Right lobe of liver (tissue), 4 donors: ENCODE measurements at regions not wholly inside any gene's neighbourhood (a gene's known extent, or its start where the extent isn't known, plus 50 kb on each side); places are given as distances from the start of the nearest gene placed in this dataset.

ENCODE experiments used
- CTCF ChIP-seq, 4 donors: fragments of 200-600 bp in 3 of 4; fragments of 450-650 bp in 1 of 4; IDR thresholded peaks; one replicate each; pipeline versions ENCODE4 v1.5.1 to v1.8.0; 2016 to 2022; ENCODE audit warnings: antibody characterized with exemption in 4 of 4, mild to moderate bottlenecking in 2 of 4
- POLR2A ChIP-seq: fragments of 450-650 bp; IDR thresholded peaks from one replicate; pipeline ENCODE4 v1.6.1; 2017; ENCODE audit warnings: antibody characterized with exemption, mild to moderate bottlenecking
- donor health status: DM: no; HTN: no; CAD: no.
- donor health status: DM: no; HTN: no; CAD: no.
- donor health status: DM: no; HTN: yes; CAD: no.

GRCh38 chr12:75666126-75666938 lies 154.9 kb upstream of the KRR1 start:
- TF ChIP-seq CTCF (IDR thresholded peaks at IDR 0.05) (no peak), POLR2A (no peak)
